ENCODE measurements at regions not wholly inside any gene's neighbourhood (a gene's known extent, or its start where the extent isn't known, plus 50 kb on each side); places are given as distances from the start of the nearest gene placed in this dataset.

DNA sequence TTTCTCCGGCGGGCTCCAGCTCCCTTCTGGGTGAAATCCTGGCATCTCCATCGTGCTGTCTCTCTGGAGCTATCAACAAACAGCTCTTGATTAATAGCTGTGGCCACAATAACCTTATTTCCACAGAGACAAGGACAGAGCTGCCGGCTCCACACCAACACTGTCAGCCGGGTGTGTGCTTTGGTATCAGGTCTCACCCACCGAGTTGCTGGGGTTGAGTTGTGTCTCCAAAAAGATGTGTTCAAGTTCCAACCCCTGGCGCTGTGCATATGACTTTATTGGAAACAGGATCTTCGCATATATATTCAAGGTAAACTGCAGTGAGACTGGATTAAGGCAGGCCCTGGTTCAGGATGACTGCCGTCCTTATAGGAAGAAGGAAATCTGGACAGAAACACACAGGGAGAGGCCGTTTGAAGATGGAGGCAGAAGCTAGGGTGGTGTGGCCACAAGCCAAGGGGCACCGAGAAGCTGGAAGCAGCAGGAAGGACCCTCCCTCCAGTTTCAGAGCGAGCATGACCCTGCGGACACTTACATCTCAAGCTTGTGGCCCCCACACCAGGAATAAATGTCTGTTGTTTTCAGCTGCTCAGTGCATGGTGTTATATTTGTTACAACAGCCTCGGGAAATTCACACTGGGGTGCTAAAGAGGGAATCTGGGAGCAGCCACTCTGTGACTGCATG, 88.4 kb upstream of the TMPRSS2 start:
- TF ChIP-seq, protein P1, sequence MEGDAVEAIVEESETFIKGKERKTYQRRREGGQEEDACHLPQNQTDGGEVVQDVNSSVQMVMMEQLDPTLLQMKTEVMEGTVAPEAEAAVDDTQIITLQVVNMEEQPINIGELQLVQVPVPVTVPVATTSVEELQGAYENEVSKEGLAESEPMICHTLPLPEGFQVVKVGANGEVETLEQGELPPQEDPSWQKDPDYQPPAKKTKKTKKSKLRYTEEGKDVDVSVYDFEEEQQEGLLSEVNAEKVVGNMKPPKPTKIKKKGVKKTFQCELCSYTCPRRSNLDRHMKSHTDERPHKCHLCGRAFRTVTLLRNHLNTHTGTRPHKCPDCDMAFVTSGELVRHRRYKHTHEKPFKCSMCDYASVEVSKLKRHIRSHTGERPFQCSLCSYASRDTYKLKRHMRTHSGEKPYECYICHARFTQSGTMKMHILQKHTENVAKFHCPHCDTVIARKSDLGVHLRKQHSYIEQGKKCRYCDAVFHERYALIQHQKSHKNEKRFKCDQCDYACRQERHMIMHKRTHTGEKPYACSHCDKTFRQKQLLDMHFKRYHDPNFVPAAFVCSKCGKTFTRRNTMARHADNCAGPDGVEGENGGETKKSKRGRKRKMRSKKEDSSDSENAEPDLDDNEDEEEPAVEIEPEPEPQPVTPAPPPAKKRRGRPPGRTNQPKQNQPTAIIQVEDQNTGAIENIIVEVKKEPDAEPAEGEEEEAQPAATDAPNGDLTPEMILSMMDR (IDR thresholded peaks at IDR 0.05), result no peak
- TF ChIP-seq POLR2AphosphoS5 (IDR thresholded peaks at IDR 0.05) (no peak), POLR2A (IDR thresholded peaks at IDR 0.05) (no peak)
